LNCAP (cell line): ENCODE measurements at regions not wholly inside any gene's neighbourhood (a gene's known extent, or its start where the extent isn't known, plus 50 kb on each side); places are given as distances from the start of the nearest gene placed in this dataset.

Source experiments
- CTCF ChIP-seq: fragments of 450-650 bp; IDR thresholded peaks from 2 replicates; pipeline ENCODE4 v1.5.1; 2017; ENCODE audit warnings: mild to moderate bottlenecking

- TF ChIP-seq CTCF, result no peak
Observed at GRCh38 chr2:7205151-7205830, 288.1 kb downstream of the RNF144A start.

- no peak for TF ChIP-seq CTCF
Observed at GRCh38 chr2:7206111-7206810, 289.0 kb downstream of the RNF144A start.

- no peak for TF ChIP-seq CTCF
Observed at GRCh38 chr2:7207631-7208030, 290.4 kb downstream of the RNF144A start.

- TF ChIP-seq CTCF, result no peak
Observed at GRCh38 chr2:7209757-7210555, 292.7 kb downstream of the RNF144A start.

- TF ChIP-seq CTCF, result no peak
Observed at GRCh38 chr2:7210712-7211111, 293.5 kb downstream of the RNF144A start.

GRCh38 chr2:7225848-7226247 is 308.6 kb downstream of the RNF144A start:
- no peak for TF ChIP-seq CTCF

- no peak for TF ChIP-seq CTCF
Observed at GRCh38 chr2:7226501-7226900, 309.3 kb downstream of the RNF144A start.
